Panc1 (cell line): ENCODE measurements at regions not wholly inside any gene's neighbourhood (a gene's known extent, or its start where the extent isn't known, plus 50 kb on each side); places are given as distances from the start of the nearest gene placed in this dataset.

Experiments used
- ATAC-seq: fragments of 200-7000 bp; cut with Tn5 transposase; 2 replicates; pipeline ENCODE4 v1.9.1; 2020; ENCODE audit warnings: mild to moderate bottlenecking, moderate library complexity
- BruUV-seq: library from RNA; stranded (reverse); fragments of 400-500 nt; replicated peaks from 2 replicates; lab custom pipeline; 2021; lab: Mats Ljungman, UMichigan
- CTCF ChIA-PET: fragments of 300-600 bp; sonication (Branson Sonifier 250); formaldehyde crosslinking; loops from one replicate; lab custom pipeline; 2022; ENCODE audit warnings: antibody characterized with exemption; lab: Charles Lee
- POLR2A ChIA-PET: fragments of 300-600 bp; sonication (Branson Sonifier 250); formaldehyde crosslinking; loops from one replicate; lab custom pipeline; 2022; ENCODE audit warnings: antibody characterized with exemption; lab: Charles Lee
- DNase-seq: peaks from one replicate; pipeline ENCODE4 v3.0.0-alpha.2; 2010; ENCODE audit warnings: low read depth, low spot score
- H3K27ac ChIP-seq: 2 replicates; pipeline ENCODE4 v1.5.1; 2011; ENCODE audit warnings: mild to moderate bottlenecking, low read length, inconsistent platforms
- H3K27me3 ChIP-seq: fragments of 200-500 bp; sonication (Bioruptor generic); 2 replicates; pipeline ENCODE4 v1.6.0; 2014; ENCODE audit warnings: low read length, inconsistent platforms; ENCODE audit not compliant: control insufficient read depth, insufficient read depth
- H3K36me3 ChIP-seq: fragments of 200-500 bp; sonication (Bioruptor generic); 2 replicates; pipeline ENCODE4 v1.5.1; 2014; ENCODE audit warnings: inconsistent platforms, mild to moderate bottlenecking, low read length, moderate library complexity; ENCODE audit not compliant: control insufficient read depth, insufficient read depth
- H3K4me1 ChIP-seq: 2 replicates; pipeline ENCODE4 v1.5.1; 2011; ENCODE audit warnings: inconsistent platforms, mild to moderate bottlenecking, low read length, moderate library complexity; ENCODE audit not compliant: control insufficient read depth, insufficient read depth
- H3K4me3 ChIP-seq, 2 experiments: 2 replicates each; pipeline ENCODE4 v1.5.1; 2011 to 2012; ENCODE audit warnings: low read depth in 2 of 2, low read length in 2 of 2, mild to moderate bottlenecking in 2 of 2, inconsistent platforms in 1 of 2, moderate library complexity in 1 of 2
- H3K9me3 ChIP-seq: fragments of 200-500 bp; sonication (Bioruptor generic); 2 replicates; pipeline ENCODE4 v1.5.1; 2014; ENCODE audit warnings: low read depth, mild to moderate bottlenecking, inconsistent platforms, low read length, moderate library complexity; ENCODE audit not compliant: control insufficient read depth, insufficient read depth
- CTCF ChIP-seq: fragments of 450-650 bp; IDR thresholded peaks from 2 replicates; pipeline ENCODE4 v1.5.1; 2017; ENCODE audit warnings: mild to moderate bottlenecking
- POLR2AphosphoS5 ChIP-seq: IDR thresholded peaks from 2 replicates; pipeline ENCODE4 v1.6.1; 2012; ENCODE audit warnings: mild to moderate bottlenecking, low read depth, low read length, moderate library complexity
- REST ChIP-seq, 2 experiments: IDR thresholded peaks; 2 replicates each; pipeline ENCODE4 v1.6.1; 2011 to 2012; ENCODE audit warnings: low read depth in 2 of 2, control low read depth in 1 of 2, low read length in 1 of 2, mild to moderate bottlenecking in 1 of 2, moderate library complexity in 1 of 2; ENCODE audit not compliant: insufficient read depth in 1 of 2
- SIN3A ChIP-seq: IDR thresholded peaks from 2 replicates; pipeline ENCODE4 v1.6.1; 2012; ENCODE audit warnings: low read depth, mild to moderate bottlenecking, low read length, moderate library complexity, borderline replicate concordance; ENCODE audit not compliant: insufficient read depth
- TCF7L2 ChIP-seq: IDR thresholded peaks from 2 replicates; pipeline ENCODE4 v1.6.1; 2011; ENCODE audit warnings: mild to moderate bottlenecking, low read depth, low read length, inconsistent platforms
- in situ Hi-C: cut with HindIII; loops from 2 replicates; pipeline ENCODE4 v1.10.0; 2016; ENCODE audit warnings: low sequenced_read_pairs, low pct_unique_long_range_greater_than_20kb
- intact Hi-C: fragments of 100-400 bp; cut with micrococcal nuclease; formaldehyde crosslinking; loops from one replicate; pipeline ENCODE4 v1.10.0; 2022; ENCODE audit not compliant: unreplicated experiment

- Histone ChIP-seq H3K36me3 (no peaks in the 10 kb centered on the region), H3K9me3 (no peaks in the 10 kb centered on the region), H3K4me3 (no peak overlapping the region), H3K4me1 (no peaks in the 10 kb centered on the region), H3K27ac (no peak overlapping the region), H3K27me3 (no peaks in the 10 kb centered on the region)
- POLR2A ChIA-PET, result no interaction called here
- CTCF ChIA-PET, result no interaction called here
- ATAC-seq (no peak), DNase-seq (no peak)
- in situ Hi-C loops, result no loop called here
- BruUV-seq, result no TSS peak
- no peak for TF ChIP-seq TCF7L2
- no peak for TF ChIP-seq REST (IDR thresholded peaks at IDR 0.05; ENCODE audit: insufficient read depth in 1 of 2, low read depth in 2 of 2, low read length in 1 of 2)
- TF ChIP-seq POLR2AphosphoS5, result no peak
- TF ChIP-seq CTCF, result no peak
- TF ChIP-seq SIN3A, result no peak
- intact Hi-C loops, result no loop called here
Measured at GRCh38 chr10:3595736-3596135, 189.3 kb downstream of the KLF6 start.

GRCh38 chr10:3593611-3594010, 191.4 kb downstream of the KLF6 start:
- H3K9me3 ChIP-seq, result no peaks in the 10 kb centered on the region
- ATAC-seq (no peak), DNase-seq (no peak)
- TF ChIP-seq POLR2AphosphoS5 (no peak), TCF7L2 (no peak), CTCF (no peak), REST (IDR thresholded peaks at IDR 0.05; ENCODE audit: insufficient read depth in 1 of 2, low read depth in 2 of 2, low read length in 1 of 2) (no peak), SIN3A (no peak)
- ChIA-PET CTCF (no interaction called here), POLR2A (no interaction called here)
- no peak overlapping the region for H3K4me3 ChIP-seq
- H3K27ac ChIP-seq, result no peak overlapping the region
- intact Hi-C loops (no loop called here), in situ Hi-C loops (no loop called here)
- no peaks in the 10 kb centered on the region for H3K4me1 ChIP-seq
- no peaks in the 10 kb centered on the region for H3K27me3 ChIP-seq
- no TSS peak for BruUV-seq
- no peaks in the 10 kb centered on the region for H3K36me3 ChIP-seq
